GM18907 (cell line): ENCODE measurements at regions not wholly inside any gene's neighbourhood (a gene's known extent, or its start where the extent isn't known, plus 50 kb on each side); places are given as distances from the start of the nearest gene placed in this dataset.
A peak's percentile ranks its signal among the peaks of the same experiment; 100 is the strongest.
"Not testable (repeated sequence)": the region's sequence is repeated elsewhere in the genome, so short reads cannot be mapped to it uniquely, and the experiment has no call there.

Source experiments
- ATAC-seq: cut with Tn5 transposase; IDR thresholded peaks from one replicate; pipeline ENCODE4 v1.9.1; 2021; ENCODE audit warnings: mild to moderate bottlenecking, moderate library complexity; ENCODE audit not compliant: unreplicated experiment

DNA sequence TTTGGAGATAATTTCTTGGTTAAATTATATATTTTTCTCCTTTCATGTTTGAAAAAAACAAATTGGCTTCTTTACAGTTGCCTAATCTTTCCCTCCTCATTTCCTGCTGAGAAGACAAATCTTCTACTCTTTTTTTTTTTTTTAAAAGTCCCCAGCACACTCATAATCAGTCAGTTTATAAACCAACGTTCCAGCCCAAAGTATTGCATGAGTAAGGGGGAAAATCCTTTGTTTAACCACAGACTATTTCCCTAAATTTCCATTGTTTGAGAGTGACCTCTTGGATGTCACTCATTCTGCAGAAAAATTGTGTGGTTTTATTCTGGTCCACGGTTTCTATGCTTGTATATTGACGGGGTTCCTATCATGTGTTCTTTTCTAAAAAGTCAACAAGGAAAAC lies 55.1 kb upstream of the TLR4 start:
- no peak for ATAC-seq

DNA sequence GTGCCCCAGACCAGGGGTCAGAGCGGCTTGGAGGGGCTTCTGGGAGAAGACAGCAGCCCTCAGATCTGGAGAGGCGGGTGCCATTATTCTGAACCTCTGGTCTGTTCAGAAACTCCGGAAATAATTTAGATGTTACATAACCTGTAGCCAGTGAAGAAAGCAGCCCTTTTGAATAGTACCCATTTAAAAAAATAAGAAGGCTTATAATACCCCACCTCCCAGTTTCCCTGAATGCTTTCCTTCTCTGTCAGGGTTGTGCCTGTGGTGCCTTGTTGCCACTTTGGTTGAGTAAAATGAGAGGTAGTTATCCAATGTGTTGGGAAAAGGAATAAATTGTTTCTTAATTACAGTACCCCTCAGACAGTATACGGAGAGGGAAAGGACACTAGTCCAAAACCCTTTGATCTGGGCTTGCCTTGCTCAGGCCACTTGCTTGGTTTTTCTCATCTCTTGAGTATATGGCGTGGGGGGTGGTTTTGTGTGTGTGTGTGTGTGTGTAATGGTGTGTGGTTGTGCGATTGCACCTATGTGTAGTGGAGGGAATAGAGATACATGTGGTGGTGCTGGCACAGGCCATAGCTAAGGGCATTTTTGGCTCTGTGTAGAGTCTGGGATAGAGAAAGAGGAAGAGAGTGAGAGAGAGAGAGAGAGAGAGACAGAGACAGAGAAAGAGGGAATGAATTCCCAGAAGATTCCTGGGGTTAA lies 59.1 kb upstream of the TLR4 start:
- ATAC-seq = peak; percentile 2

DNA sequence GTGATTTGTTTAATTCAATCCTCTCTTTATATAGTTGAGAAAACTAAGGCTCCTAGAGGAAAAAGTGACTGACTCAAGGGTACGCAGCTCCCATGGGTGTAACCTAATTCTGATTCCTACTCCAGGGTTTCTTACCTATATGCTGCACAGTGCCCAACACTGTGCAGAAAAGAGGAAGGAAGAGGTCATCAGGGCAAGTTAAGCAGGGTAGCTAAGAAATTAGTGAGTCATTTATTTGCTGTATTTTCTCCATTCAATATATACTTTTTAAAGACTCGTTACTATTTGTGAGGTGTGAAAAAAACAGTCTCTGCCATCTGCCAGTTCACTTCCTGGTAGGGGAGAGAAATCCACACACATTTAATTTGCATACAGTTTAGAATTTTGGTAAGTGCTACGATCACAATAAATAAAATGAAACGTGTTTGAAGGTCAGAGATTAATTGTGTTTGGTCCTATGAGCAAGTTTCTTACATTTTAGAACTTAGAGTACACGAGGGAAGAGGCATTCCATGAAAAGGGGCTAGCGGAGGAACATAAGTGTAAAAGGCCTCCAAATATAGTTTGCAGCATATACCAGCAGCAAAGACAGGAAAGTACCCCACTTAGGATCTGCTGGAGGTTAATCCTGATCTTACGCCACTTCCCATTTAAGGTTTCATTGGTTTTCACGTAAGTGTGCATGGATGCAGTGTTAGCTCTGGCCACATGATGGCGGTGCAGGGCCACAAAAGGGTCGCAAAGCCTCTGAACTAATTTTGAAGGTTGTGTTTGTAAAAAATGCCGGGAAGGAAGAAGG lies 59.9 kb upstream of the TLR4 start:
- peak; percentile 86 for ATAC-seq

DNA sequence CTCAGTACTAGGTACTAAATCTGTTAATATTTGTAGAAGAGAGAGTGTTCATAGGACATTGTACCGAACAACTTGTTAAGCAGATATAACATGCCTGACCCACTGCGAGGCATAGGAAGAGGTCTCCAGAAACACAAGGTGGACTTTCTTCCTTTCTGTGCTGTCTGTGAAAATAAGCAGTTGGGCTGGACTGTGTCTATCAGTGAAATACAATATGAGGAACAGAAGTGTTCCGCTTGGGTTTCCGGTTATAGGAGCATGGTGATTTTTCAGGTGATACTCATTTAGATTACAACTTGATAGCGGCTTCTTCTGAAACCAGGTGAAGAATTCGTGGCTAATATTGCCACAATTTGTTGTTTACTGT lies 60.9 kb upstream of the TLR4 start:
- no peak for ATAC-seq

DNA sequence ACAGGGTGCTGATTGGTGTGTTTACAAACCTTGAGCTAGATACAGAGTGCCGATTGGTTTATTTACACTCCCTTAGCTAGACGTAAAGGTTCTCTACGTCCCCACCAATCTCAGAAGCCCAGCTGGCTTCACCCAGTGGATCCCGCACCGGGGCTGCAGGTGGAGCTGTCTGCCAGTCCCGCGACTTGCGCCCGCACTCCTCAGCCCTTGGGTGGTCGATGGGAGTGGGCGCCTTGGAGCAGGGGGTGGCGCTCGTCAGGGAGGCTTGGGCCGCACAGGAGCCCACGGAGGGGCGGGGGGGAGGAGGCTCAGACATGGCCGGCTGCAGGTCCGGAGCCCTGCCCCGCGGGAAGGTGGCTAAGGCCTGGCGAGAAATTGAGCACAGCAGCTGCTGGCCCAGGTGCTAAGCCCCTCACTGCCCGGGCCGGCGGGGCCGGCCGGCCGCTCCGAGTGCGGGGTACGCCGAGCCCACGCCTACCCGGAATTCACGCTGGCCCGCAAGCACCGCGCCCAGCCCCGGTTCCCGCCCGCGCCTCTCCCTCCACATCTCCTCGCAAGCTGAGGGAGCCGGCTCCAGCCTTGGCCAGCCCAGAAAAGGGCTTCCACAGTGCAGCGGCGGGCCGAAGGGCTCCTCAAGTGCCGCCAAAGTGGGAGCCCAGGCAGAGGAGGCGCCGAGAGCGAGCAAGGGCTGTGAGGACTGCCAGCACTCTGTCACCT lies 61.5 kb upstream of the TLR4 start:
- ATAC-seq = not testable (repeated sequence)

GRCh38 chr9:117636681-117637080 lies 67.5 kb upstream of the TLR4 start:
- no peak for ATAC-seq

- no peak for ATAC-seq
These were observed 79.0 kb upstream of the TLR4 start for GRCh38 chr9:117625154-117625553.

- ATAC-seq = no peak
These were observed 80.1 kb upstream of the TLR4 start for GRCh38 chr9:117624106-117624505.

GRCh38 chr9:117622347-117622746 lies 81.9 kb upstream of the TLR4 start:
- ATAC-seq = no peak

GRCh38 chr9:117616431-117616831 lies 87.8 kb upstream of the TLR4 start:
- no peak for ATAC-seq

DNA sequence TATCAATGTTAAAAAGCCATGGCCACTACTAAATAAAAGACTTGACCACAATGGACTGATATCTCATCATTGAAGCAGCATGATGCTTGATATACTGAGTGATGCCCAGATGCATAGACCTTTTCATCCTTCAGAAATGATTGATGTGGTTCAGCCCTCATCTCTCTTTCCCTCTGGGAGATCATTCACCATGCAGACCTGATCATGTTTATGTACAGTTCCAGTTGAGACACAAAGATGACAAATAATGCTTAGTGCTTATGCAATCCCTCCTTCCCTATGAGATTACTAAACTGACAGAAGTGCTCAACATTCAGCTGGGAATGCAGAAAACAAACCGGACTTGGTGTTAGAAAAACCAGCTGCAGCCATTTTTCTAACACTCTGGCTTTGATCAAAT lies 91.9 kb upstream of the TLR4 start:
- ATAC-seq = no peak

- ATAC-seq = no peak
These were observed 106.2 kb upstream of the TLR4 start for GRCh38 chr9:117597977-117598376.

GRCh38 chr9:117596678-117597077 lies 107.5 kb upstream of the TLR4 start:
- no peak for ATAC-seq

GRCh38 chr9:117595650-117596049 lies 108.6 kb upstream of the TLR4 start:
- ATAC-seq = no peak

GRCh38 chr9:117587263-117587662 lies 116.9 kb upstream of the TLR4 start:
- no peak for ATAC-seq

- no peak for ATAC-seq
These were observed 130.1 kb upstream of the TLR4 start for GRCh38 chr9:117574099-117574498.

DNA sequence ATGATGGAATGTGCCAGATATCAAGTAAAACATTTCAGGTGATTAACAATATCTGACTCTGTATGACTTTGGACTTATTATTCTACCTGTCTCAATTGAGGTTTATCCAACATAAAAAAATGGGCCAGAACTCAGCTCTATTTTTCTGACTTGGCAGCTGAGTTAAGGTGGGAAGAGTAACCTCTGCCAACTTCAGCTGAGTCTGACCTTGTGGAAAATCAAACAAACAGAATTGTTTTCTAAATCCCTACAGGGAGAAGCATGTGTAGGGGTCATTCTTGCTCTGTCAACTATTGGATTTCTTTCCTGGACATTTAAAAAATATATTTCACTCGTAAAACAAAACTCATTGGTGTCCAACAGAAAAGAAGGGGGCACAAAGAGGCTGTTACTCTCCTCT lies 139.4 kb upstream of the TLR4 start:
- no peak for ATAC-seq

DNA sequence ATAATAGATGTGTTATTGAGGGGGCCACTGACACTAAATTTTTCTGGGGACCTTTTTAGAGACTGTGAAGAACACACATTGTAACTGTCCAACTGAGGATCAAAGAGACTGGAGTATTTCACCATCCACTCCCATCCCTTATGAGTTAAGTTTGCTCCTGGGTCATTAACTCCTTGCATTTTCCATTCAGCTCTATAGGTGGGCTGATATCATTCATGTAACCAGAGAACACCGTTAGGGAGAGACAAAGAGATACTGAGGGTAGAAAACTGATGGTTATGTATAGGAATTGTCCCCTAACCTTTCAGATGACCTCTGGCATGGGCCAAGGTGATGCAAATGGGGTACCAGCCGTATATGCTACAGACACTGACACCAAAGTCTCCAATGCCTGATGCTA lies 142.4 kb upstream of the TLR4 start:
- no peak for ATAC-seq

DNA sequence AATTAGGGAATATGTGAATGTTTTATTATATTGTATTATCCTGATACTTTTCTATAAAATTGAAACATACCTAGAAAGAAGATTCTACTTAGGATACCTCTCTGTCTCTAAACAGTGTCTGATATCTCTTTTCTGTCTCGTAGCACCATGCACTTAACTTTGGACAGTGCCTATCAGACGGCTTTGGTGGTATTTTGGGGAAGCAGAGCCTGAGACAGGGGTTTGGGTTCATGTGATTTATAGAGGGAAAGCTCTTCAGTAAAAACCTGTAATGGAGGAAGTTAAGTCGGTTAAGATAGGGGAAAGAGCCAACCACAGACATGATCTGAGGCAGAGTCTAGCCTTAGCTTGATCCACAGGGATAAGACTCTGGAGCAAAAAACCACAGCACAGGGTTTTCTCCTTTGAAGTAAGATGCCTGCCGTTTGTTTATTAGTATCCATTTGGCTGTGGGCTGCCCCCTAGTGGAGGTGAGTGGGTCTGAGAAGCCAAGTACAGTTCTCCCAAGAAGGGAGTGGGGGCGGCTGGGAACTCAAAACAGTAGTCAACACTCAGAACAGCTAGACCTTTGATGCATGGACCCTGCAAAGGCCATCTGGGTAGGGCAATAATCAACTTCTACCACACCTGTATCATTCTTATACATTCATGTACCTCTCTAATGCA lies 141.2 kb upstream of the ASTN2 start:
- ATAC-seq = peak; percentile 77

DNA sequence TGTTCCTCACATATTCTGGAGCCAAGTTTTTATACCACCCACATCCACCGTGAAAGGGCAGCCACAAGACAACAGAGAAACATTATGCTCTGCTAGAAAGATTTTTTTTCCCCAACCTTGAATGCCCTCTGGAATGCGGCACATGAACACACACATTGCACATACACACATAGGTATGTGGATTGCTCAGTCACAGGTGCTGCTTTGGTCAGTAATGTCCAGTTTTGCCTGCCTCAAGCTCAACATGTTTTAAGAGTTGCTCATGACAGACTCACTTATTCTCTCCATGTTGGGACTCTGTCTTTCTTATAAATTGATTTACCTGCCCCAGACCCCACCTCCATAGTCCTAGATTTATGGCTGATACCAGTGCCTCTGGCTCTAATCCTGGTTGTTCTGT lies 138.0 kb upstream of the ASTN2 start:
- ATAC-seq = no peak

DNA sequence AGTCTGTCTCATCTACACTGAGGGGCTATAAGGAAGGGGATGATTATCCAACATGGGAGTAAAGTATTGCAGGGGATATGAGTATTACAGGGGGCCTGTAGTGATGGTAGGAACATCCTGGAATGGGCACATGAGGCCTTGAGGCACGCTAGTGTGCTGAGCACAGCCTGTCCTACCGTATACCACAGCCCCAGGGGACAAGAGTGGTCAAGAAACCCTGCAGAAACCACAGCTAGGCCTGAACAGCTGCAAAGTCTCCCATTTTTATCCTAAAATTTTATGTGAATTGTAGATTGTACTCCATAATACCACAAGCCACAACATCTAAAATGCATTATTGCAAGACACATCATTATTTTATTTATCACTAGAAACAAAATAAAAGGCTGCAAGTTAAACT lies 136.3 kb upstream of the ASTN2 start:
- ATAC-seq = no peak
